Thoracic aorta (tissue), 2 donors: ENCODE measurements at regions not wholly inside any gene's neighbourhood (a gene's known extent, or its start where the extent isn't known, plus 50 kb on each side); places are given as distances from the start of the nearest gene placed in this dataset.
"Not testable (repeated sequence)": the region's sequence is repeated elsewhere in the genome, so short reads cannot be mapped to it uniquely, and the experiment has no call there.

Experiments used
- ATAC-seq: fragments of 150-250 bp; one replicate; pipeline ENCODE4 v1.8.0; 2017; ENCODE audit warnings: low read depth; ENCODE audit not compliant: insufficient number of reproducible peaks, low FRiP score
- DNase-seq: peaks from one replicate; pipeline ENCODE4 v3.0.0-alpha.2; 2020; ENCODE audit warnings: low spot score
- H3K27ac ChIP-seq, 2 donors: fragments of 200-600 bp; sonication (generic); 1 replicate in 1 of 2; 2 replicates in 1 of 2; pipeline ENCODE4 v1.5.1; 2016; ENCODE audit warnings: mild to moderate bottlenecking in 2 of 2, moderate library complexity in 2 of 2
- H3K27me3 ChIP-seq: fragments of 200-600 bp; sonication (generic); replicated peaks from 2 replicates; pipeline ENCODE4 v1.6.0; 2016; ENCODE audit warnings: mild to moderate bottlenecking; ENCODE audit not compliant: insufficient read depth
- H3K36me3 ChIP-seq: fragments of 200-600 bp; sonication (generic); one replicate; pipeline ENCODE4 v1.5.1; 2016
- H3K4me1 ChIP-seq, 2 donors: fragments of 200-600 bp; sonication (generic); 1 replicate in 1 of 2; 2 replicates in 1 of 2; pipeline versions ENCODE4 v1.5.1 to v1.6.0; 2016; ENCODE audit warnings: low read depth in 2 of 2, mild to moderate bottlenecking in 1 of 2; ENCODE audit not compliant: control insufficient read depth in 1 of 2
- H3K4me3 ChIP-seq: fragments of 200-600 bp; sonication (generic); 2 replicates; pipeline ENCODE4 v1.5.1; 2016; ENCODE audit warnings: mild to moderate bottlenecking
- H3K9me3 ChIP-seq: fragments of 200-600 bp; sonication (generic); 2 replicates; pipeline ENCODE4 v1.5.1; 2016
- CTCF ChIP-seq: fragments of 200-600 bp; sonication (generic); IDR thresholded peaks from one replicate; pipeline ENCODE4 v1.5.1; 2019; ENCODE audit warnings: antibody characterized with exemption

GRCh38 chr12:91704446-91704845 is 441.2 kb downstream of the BTG1 start:
- Histone ChIP-seq H3K9me3 (no peaks in the 10 kb centered on the region), H3K36me3 (no peaks in the 10 kb centered on the region), H3K27me3 (no peaks in the 10 kb centered on the region), H3K27ac (no peak overlapping the region), H3K4me1 (peaks cover 5% of the 10 kb centered on the region in 2 donors), H3K4me3 (no peak overlapping the region)
- no peak for DNase-seq
- TF ChIP-seq CTCF, result no peak
- ATAC-seq, result no peak

GRCh38 chr12:91703491-91704283 is 442.0 kb downstream of the BTG1 start:
- no peak for ATAC-seq
- peaks cover 5% of the 10 kb centered on the region in 2 donors for H3K4me1 ChIP-seq
- no peak for TF ChIP-seq CTCF
- H3K27ac ChIP-seq, result no peak overlapping the region
- H3K27me3 ChIP-seq, result no peaks in the 10 kb centered on the region
- DNase-seq, result no peak
- no peak overlapping the region for H3K4me3 ChIP-seq
- H3K36me3 ChIP-seq, result no peaks in the 10 kb centered on the region
- H3K9me3 ChIP-seq, result no peaks in the 10 kb centered on the region

GRCh38 chr12:91702843-91703425 is 442.7 kb downstream of the BTG1 start:
- DNase-seq, result no peak
- Histone ChIP-seq H3K9me3 (no peaks in the 10 kb centered on the region), H3K27ac (no peak overlapping the region), H3K27me3 (no peaks in the 10 kb centered on the region), H3K4me3 (no peak overlapping the region), H3K4me1 (peaks cover 5% of the 10 kb centered on the region in 2 donors), H3K36me3 (no peaks in the 10 kb centered on the region)
- TF ChIP-seq CTCF, result no peak
- no peak for ATAC-seq

GRCh38 chr12:91695964-91696363 is 449.7 kb downstream of the BTG1 start:
- Histone ChIP-seq H3K4me3 (no peak overlapping the region), H3K27me3 (no peaks in the 10 kb centered on the region), H3K4me1 (no peaks in the 10 kb centered on the region), H3K9me3 (no peaks in the 10 kb centered on the region), H3K27ac (no peak overlapping the region), H3K36me3 (no peaks in the 10 kb centered on the region)
- no peak for TF ChIP-seq CTCF
- DNase-seq (no peak), ATAC-seq (no peak)

GRCh38 chr12:91695406-91695805 is 450.2 kb downstream of the BTG1 start:
- not testable (repeated sequence) for H3K27ac ChIP-seq, H3K9me3 ChIP-seq, H3K36me3 ChIP-seq, DNase-seq, H3K4me3 ChIP-seq, ATAC-seq, H3K27me3 ChIP-seq, H3K4me1 ChIP-seq
